H9 (cell line): ENCODE measurements at regions not wholly inside any gene's neighbourhood (a gene's known extent, or its start where the extent isn't known, plus 50 kb on each side); places are given as distances from the start of the nearest gene placed in this dataset.

Experiments used
- DNase-seq: peaks from one replicate; pipeline ENCODE4 v3.0.0-alpha.2; 2017
- H2AFZ ChIP-seq: one replicate; pipeline ENCODE4 v1.6.1; 2013; ENCODE audit warnings: mild to moderate bottlenecking, low read length, control low read depth, moderate library complexity
- H2AK5ac ChIP-seq: 2 replicates; pipeline ENCODE4 v1.6.1; 2013; ENCODE audit warnings: low read length, control low read depth, mixed read lengths; ENCODE audit not compliant: insufficient read length
- H2BK120ac ChIP-seq: one replicate; pipeline ENCODE4 v1.6.1; 2013; ENCODE audit warnings: low read depth, mild to moderate bottlenecking, low read length, control low read depth, inconsistent platforms; ENCODE audit not compliant: poor library complexity, severe bottlenecking
- H2BK12ac ChIP-seq: 2 replicates; pipeline ENCODE4 v1.6.1; 2013; ENCODE audit warnings: low read length, control low read depth, mixed read lengths, low read depth; ENCODE audit not compliant: insufficient read length
- H2BK15ac ChIP-seq: 2 replicates; pipeline ENCODE4 v1.6.1; 2013; ENCODE audit warnings: low read depth, low read length, control low read depth
- H2BK20ac ChIP-seq: one replicate; pipeline ENCODE4 v1.6.1; 2013; ENCODE audit warnings: low read depth, mild to moderate bottlenecking, low read length, control low read depth, inconsistent platforms; ENCODE audit not compliant: poor library complexity, severe bottlenecking
- H2BK5ac ChIP-seq: 2 replicates; pipeline ENCODE4 v1.6.1; 2013; ENCODE audit warnings: low read length, control low read depth, mixed read lengths; ENCODE audit not compliant: insufficient read length
- H3K14ac ChIP-seq: 2 replicates; pipeline ENCODE4 v1.6.1; 2013; ENCODE audit warnings: low read length, control low read depth; ENCODE audit not compliant: insufficient read depth
- H3K18ac ChIP-seq: 2 replicates; pipeline ENCODE4 v1.6.1; 2013; ENCODE audit warnings: low read depth, mild to moderate bottlenecking, mixed read lengths, low read length, control low read depth; ENCODE audit not compliant: insufficient read length
- H3K23ac ChIP-seq: 2 replicates; pipeline ENCODE4 v1.6.1; 2013; ENCODE audit warnings: low read length, control low read depth, mixed read lengths, low read depth; ENCODE audit not compliant: insufficient read length
- H3K23me2 ChIP-seq: 2 replicates; pipeline ENCODE4 v1.6.1; 2013; ENCODE audit warnings: low read depth, mild to moderate bottlenecking, mixed read lengths, low read length, control low read depth; ENCODE audit not compliant: insufficient read length, poor library complexity, severe bottlenecking
- H3K27ac ChIP-seq: 2 replicates; pipeline ENCODE4 v1.5.1; 2013; ENCODE audit warnings: low read length, control low read depth, mixed read lengths, low read depth; ENCODE audit not compliant: insufficient read length
- H3K27me3 ChIP-seq: 2 replicates; pipeline ENCODE4 v1.6.1; 2013; ENCODE audit warnings: low read length, control low read depth, inconsistent platforms; ENCODE audit not compliant: insufficient read depth
- H3K4ac ChIP-seq: 2 replicates; pipeline ENCODE4 v1.6.1; 2013; ENCODE audit warnings: low read depth, mild to moderate bottlenecking, control low read depth, inconsistent platforms, low read length, moderate library complexity
- H3K4me1 ChIP-seq: 2 replicates; pipeline ENCODE4 v1.6.1; 2013; ENCODE audit warnings: low read length, control low read depth, inconsistent platforms; ENCODE audit not compliant: insufficient read depth
- H3K4me2 ChIP-seq: 2 replicates; pipeline ENCODE4 v1.6.1; 2013; ENCODE audit warnings: low read length, control low read depth, mixed read lengths; ENCODE audit not compliant: insufficient read length, insufficient read depth
- H3K56ac ChIP-seq: 2 replicates; pipeline ENCODE4 v1.6.1; 2013; ENCODE audit warnings: low read depth, mild to moderate bottlenecking, mixed read lengths, low read length, control low read depth; ENCODE audit not compliant: insufficient read length
- H3K79me1 ChIP-seq: 2 replicates; pipeline ENCODE4 v1.6.1; 2013; ENCODE audit warnings: low read depth, mild to moderate bottlenecking, moderate library complexity, low read length, control low read depth, inconsistent platforms; ENCODE audit not compliant: insufficient read depth, poor library complexity, severe bottlenecking
- H3K79me2 ChIP-seq: 2 replicates; pipeline ENCODE4 v1.6.1; 2013; ENCODE audit warnings: low read length, control low read depth, inconsistent platforms; ENCODE audit not compliant: insufficient read depth
- H3K9ac ChIP-seq: 2 replicates; pipeline ENCODE4 v1.6.1; 2013; ENCODE audit warnings: low read length, control low read depth, mixed read lengths; ENCODE audit not compliant: insufficient read length; ENCODE audit errors: extremely low read depth
- H3K9me3 ChIP-seq: one replicate; pipeline ENCODE4 v1.6.1; 2013; ENCODE audit warnings: low read depth, low read length, inconsistent platforms; ENCODE audit not compliant: control insufficient read depth
- H3T11ph ChIP-seq: one replicate; pipeline ENCODE4 v1.6.1; 2013; ENCODE audit warnings: mild to moderate bottlenecking, low read length, control low read depth, inconsistent platforms
- H4K20me1 ChIP-seq: one replicate; pipeline ENCODE4 v1.6.1; 2013; ENCODE audit not compliant: control insufficient read depth, insufficient read length, insufficient read depth
- H4K5ac ChIP-seq: 2 replicates; pipeline ENCODE4 v1.6.1; 2013; ENCODE audit warnings: low read depth, mild to moderate bottlenecking, mixed read lengths, low read length, control low read depth; ENCODE audit not compliant: insufficient read length
- H4K8ac ChIP-seq: replicated peaks from 2 replicates; pipeline ENCODE4 v1.6.1; 2013; ENCODE audit warnings: low read length, control low read depth, mixed read lengths, low read depth; ENCODE audit not compliant: insufficient read length
- H4K91ac ChIP-seq: 2 replicates; pipeline ENCODE4 v1.6.1; 2013; ENCODE audit warnings: low read depth, mild to moderate bottlenecking, moderate library complexity, mixed read lengths, low read length, control low read depth; ENCODE audit not compliant: insufficient read length
- H3K27ac Mint-ChIP-seq, 3 experiments: 2 replicates in 2 of 3; 3 replicates in 1 of 3; pipeline ENCODE4 v1.8.0; 2020 to 2021; ENCODE audit warnings: mixed read lengths in 3 of 3, mild to moderate bottlenecking in 1 of 3, moderate library complexity in 1 of 3
- H3K27me3 Mint-ChIP-seq: 2 replicates; pipeline ENCODE4 v1.8.0; 2021; ENCODE audit warnings: low read depth, mild to moderate bottlenecking, moderate library complexity, mixed read lengths
- H3K36me3 Mint-ChIP-seq, 3 experiments: 2 replicates in 2 of 3; 3 replicates in 1 of 3; pipeline ENCODE4 v1.8.0; 2020 to 2021; ENCODE audit warnings: low read depth in 3 of 3, mixed read lengths in 3 of 3; ENCODE audit not compliant: insufficient read depth in 1 of 3
- H3K4me1 Mint-ChIP-seq, 2 experiments: 2 replicates each; pipeline ENCODE4 v1.8.0; 2020; ENCODE audit warnings: mixed read lengths in 2 of 2
- H3K4me3 Mint-ChIP-seq, 2 experiments: 2 replicates in 1 of 2; 3 replicates in 1 of 2; pipeline ENCODE4 v1.8.0; 2020 to 2021; ENCODE audit warnings: mild to moderate bottlenecking in 2 of 2, mixed read lengths in 2 of 2, moderate library complexity in 1 of 2
- H3K9me3 Mint-ChIP-seq, 2 experiments: 2 replicates in 1 of 2; 3 replicates in 1 of 2; pipeline ENCODE4 v1.8.0; 2020; ENCODE audit warnings: mild to moderate bottlenecking in 2 of 2, mixed read lengths in 2 of 2, moderate library complexity in 1 of 2
- WGBS: extraction: QIAGEN DNeasy Blood & Tissue Kit; methylation state at CpG from one replicate; pipeline ENCODE4 v1.1.7; 2013; ENCODE audit warnings: missing lambda C conversion rate, low lambda C conversion rate, mixed read lengths; ENCODE audit not compliant: insufficient read length; ENCODE audit errors: extremely low coverage; 5-methylcytosine and 5-hydroxymethylcytosine counted together
- TF ChIP-seq, protein P1 (sequence below): fragments of 200-600 bp; sonication (generic); conservative IDR thresholded peaks from 3 replicates; pipeline ENCODE4 v1.8.0; 2021; ENCODE audit warnings: antibody characterized with exemption, mild to moderate bottlenecking

DNA sequence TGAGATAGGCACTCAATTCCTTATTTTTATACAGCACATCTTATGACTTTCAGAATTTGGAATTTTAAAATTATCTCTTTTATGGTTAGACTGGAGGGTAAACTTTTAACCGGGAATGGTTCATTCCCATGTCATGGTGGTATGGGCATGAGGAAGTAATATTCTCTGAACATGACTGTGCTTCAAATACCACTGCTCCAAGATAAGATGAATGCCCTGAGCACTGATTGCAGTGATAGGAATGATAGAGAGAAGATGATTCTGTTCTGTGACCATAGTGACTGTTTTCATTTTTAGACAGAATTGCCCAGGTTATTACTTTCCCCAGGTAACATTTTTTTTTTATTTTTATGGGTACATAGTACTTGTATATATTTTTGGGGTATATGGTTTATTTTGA lies 187.4 kb downstream of the ATOH1 start:
- no peaks in the 10 kb centered on the region for H3K79me1 ChIP-seq
- Mint-ChIP-seq H3K9me3 (peaks cover 2 to 7% of the 10 kb centered on the region in 2 experiments; a peak in 2 of 5 replicates), H3K4me3 (no peak overlapping the region), H3K27ac (no peak overlapping the region), H3K36me3 (no peaks in the 10 kb centered on the region), H3K4me1 (peaks cover 4% of the 10 kb centered on the region in 2 experiments), H3K27me3 (no peaks in the 10 kb centered on the region)
- no peak for DNase-seq
- H3K9ac ChIP-seq, result no peak overlapping the region
- TF ChIP-seq, protein P1, sequence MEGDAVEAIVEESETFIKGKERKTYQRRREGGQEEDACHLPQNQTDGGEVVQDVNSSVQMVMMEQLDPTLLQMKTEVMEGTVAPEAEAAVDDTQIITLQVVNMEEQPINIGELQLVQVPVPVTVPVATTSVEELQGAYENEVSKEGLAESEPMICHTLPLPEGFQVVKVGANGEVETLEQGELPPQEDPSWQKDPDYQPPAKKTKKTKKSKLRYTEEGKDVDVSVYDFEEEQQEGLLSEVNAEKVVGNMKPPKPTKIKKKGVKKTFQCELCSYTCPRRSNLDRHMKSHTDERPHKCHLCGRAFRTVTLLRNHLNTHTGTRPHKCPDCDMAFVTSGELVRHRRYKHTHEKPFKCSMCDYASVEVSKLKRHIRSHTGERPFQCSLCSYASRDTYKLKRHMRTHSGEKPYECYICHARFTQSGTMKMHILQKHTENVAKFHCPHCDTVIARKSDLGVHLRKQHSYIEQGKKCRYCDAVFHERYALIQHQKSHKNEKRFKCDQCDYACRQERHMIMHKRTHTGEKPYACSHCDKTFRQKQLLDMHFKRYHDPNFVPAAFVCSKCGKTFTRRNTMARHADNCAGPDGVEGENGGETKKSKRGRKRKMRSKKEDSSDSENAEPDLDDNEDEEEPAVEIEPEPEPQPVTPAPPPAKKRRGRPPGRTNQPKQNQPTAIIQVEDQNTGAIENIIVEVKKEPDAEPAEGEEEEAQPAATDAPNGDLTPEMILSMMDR, result no peak
- no peak overlapping the region for H4K8ac ChIP-seq
- no peaks in the 10 kb centered on the region for H3K4me1 ChIP-seq
- no peak overlapping the region for H2BK20ac ChIP-seq
- no peaks in the 10 kb centered on the region for H3K9me3 ChIP-seq
- no peak overlapping the region for H2BK5ac ChIP-seq
- H2AK5ac ChIP-seq, result no peak overlapping the region
- no peak overlapping the region for H3K27ac ChIP-seq
- H3T11ph ChIP-seq, result no peak overlapping the region
- no CpG with 5 or more reads among the region's 1 CpG for WGBS
- no peak overlapping the region for H2BK12ac ChIP-seq
- no peak overlapping the region for H4K5ac ChIP-seq
- H3K23me2 ChIP-seq, result no peaks in the 10 kb centered on the region
- H3K4me2 ChIP-seq, result no peak overlapping the region
- H4K91ac ChIP-seq, result no peak overlapping the region
- no peak overlapping the region for H3K56ac ChIP-seq
- no peaks in the 10 kb centered on the region for H4K20me1 ChIP-seq
- H3K14ac ChIP-seq, result no peak overlapping the region
- no peaks in the 10 kb centered on the region for H3K27me3 ChIP-seq
- H2AFZ ChIP-seq, result no peak overlapping the region
- no peak overlapping the region for H3K4ac ChIP-seq
- H2BK120ac ChIP-seq, result no peak overlapping the region
- H3K23ac ChIP-seq, result no peak overlapping the region
- H2BK15ac ChIP-seq, result no peak overlapping the region
- H3K18ac ChIP-seq, result no peak overlapping the region
- no peaks in the 10 kb centered on the region for H3K79me2 ChIP-seq
